HepG2 (cell line): ENCODE measurements at regions not wholly inside any gene's neighbourhood (a gene's known extent, or its start where the extent isn't known, plus 50 kb on each side); places are given as distances from the start of the nearest gene placed in this dataset.

Source experiments
- ATAC-seq: fragments of 200-7000 bp; cut with Tn5 transposase; 3 replicates; pipeline ENCODE4 v1.9.1; 2020; ENCODE audit warnings: mild to moderate bottlenecking, moderate library complexity
- BruUV-seq: library from RNA; stranded (reverse); fragments of 400-500 nt; replicated peaks from 2 replicates; lab custom pipeline; 2021; lab: Mats Ljungman, UMichigan
- CTCF ChIA-PET: fragments of 300-600 bp; formaldehyde crosslinking; extraction: SDS; loops from one replicate; lab custom pipeline; 2021; ENCODE audit warnings: low total read pairs, inconsistent platforms, low intra/inter-chr PET ratio; lab: Yijun Ruan, JAX
- POLR2A ChIA-PET: fragments of 350-600 bp; sonication (Branson Sonifier 250); formaldehyde crosslinking; loops from one replicate; lab custom pipeline; 2020; ENCODE audit warnings: antibody characterized with exemption, inconsistent platforms; lab: Yijun Ruan, JAX
- DNase-seq: peaks from one replicate; pipeline ENCODE4 v3.0.0-alpha.2; 2015; ENCODE audit warnings: low spot score
- FAIRE-seq: peaks from 3 replicates; lab custom pipeline; 2011; peaks lifted over from hg19 to GRCh38; lab: Jason Lieb, UNC
- H2AFZ ChIP-seq: one replicate; pipeline ENCODE4 v1.6.1; 2011; ENCODE audit warnings: low read length, inconsistent platforms
- H3K27ac ChIP-seq: fragments of 300-600 bp; 3 replicates; pipeline ENCODE4 v1.8.0; 2011; ENCODE audit warnings: mixed run types, mild to moderate bottlenecking, mixed read lengths, low read length, inconsistent platforms; ENCODE audit not compliant: insufficient read depth; ENCODE audit errors: extremely low read length
- H3K27me3 ChIP-seq, 2 experiments: fragments of 200-600 bp in 1 of 2; 2 replicates in 1 of 2; 3 replicates in 1 of 2; pipeline versions ENCODE4 v1.6.0 to v1.8.0; 2011; ENCODE audit warnings: low read length in 2 of 2, mild to moderate bottlenecking in 2 of 2, moderate library complexity in 2 of 2, inconsistent platforms in 1 of 2; ENCODE audit not compliant: insufficient read depth in 2 of 2, control insufficient read depth in 1 of 2
- H3K36me3 ChIP-seq, 2 experiments: fragments of 200-600 bp in 1 of 2; replicated peaks in 1 of 2; 2 replicates in 1 of 2; 3 replicates in 1 of 2; pipeline versions ENCODE4 v1.5.1 to v1.8.0; 2011; ENCODE audit warnings: low read length in 2 of 2, inconsistent platforms in 1 of 2; ENCODE audit not compliant: insufficient read depth in 2 of 2, control insufficient read depth in 1 of 2
- H3K4me1 ChIP-seq: 2 replicates; pipeline ENCODE4 v1.5.1; 2012; ENCODE audit warnings: low read length, inconsistent platforms; ENCODE audit not compliant: insufficient read depth
- H3K4me2 ChIP-seq: 2 replicates; pipeline ENCODE4 v1.6.0; 2011; ENCODE audit warnings: low read depth, low read length, inconsistent platforms
- H3K4me3 ChIP-seq, 3 experiments: fragments of 200-600 bp in 1 of 3; sonication (generic), shearing (Covaris generic) in 1 of 3; replicated peaks in 1 of 3; 2 replicates each; pipeline ENCODE4 v1.5.1; 2011 to 2016; ENCODE audit warnings: low read length in 3 of 3, inconsistent platforms in 2 of 3, low read depth in 2 of 3, mild to moderate bottlenecking in 2 of 3, control low read depth in 1 of 3, mixed read lengths in 1 of 3; ENCODE audit not compliant: insufficient read depth in 1 of 3
- H3K79me2 ChIP-seq: one replicate; pipeline ENCODE4 v1.6.1; 2011; ENCODE audit warnings: low read length, inconsistent platforms; ENCODE audit not compliant: insufficient read depth
- H3K9ac ChIP-seq: 2 replicates; pipeline ENCODE4 v1.6.0; 2011; ENCODE audit warnings: mild to moderate bottlenecking, low read depth, low read length, inconsistent platforms; ENCODE audit not compliant: insufficient read depth
- H3K9me3 ChIP-seq: 2 replicates; pipeline ENCODE4 v1.5.1; 2012; ENCODE audit warnings: mild to moderate bottlenecking, low read length
- H4K20me1 ChIP-seq: 2 replicates; pipeline ENCODE4 v1.6.0; 2011; ENCODE audit warnings: inconsistent platforms, mild to moderate bottlenecking, low read length, moderate library complexity; ENCODE audit not compliant: insufficient read depth
- ELF1 ChIP-seq: sonication (generic); formaldehyde crosslinking; IDR thresholded peaks from 2 replicates; pipeline ENCODE4 v1.4.0; 2020; ENCODE audit warnings: missing genetic modification reagents
- HNRNPK ChIP-seq: fragments of 200-400 bp; formaldehyde crosslinking; IDR thresholded peaks from 2 replicates; pipeline ENCODE4 v1.6.1; 2018; ENCODE audit warnings: low read length, low read depth, moderate library complexity, mild to moderate bottlenecking; ENCODE audit not compliant: poor library complexity, severe bottlenecking
- NFRKB ChIP-seq: fragments of 450-650 bp; IDR thresholded peaks from 2 replicates; pipeline ENCODE4 v1.6.1; 2017
- ZFP36L2 ChIP-seq: sonication (generic); formaldehyde crosslinking; IDR thresholded peaks from 2 replicates; pipeline ENCODE4 v1.4.0; 2020; ENCODE audit warnings: missing genetic modification reagents
- ZNF367 ChIP-seq: sonication (generic); formaldehyde crosslinking; IDR thresholded peaks from 2 replicates; pipeline ENCODE4 v1.4.0; 2020; ENCODE audit warnings: missing genetic modification reagents, borderline replicate concordance
- in situ Hi-C: cut with HindIII; loops from 2 replicates; pipeline ENCODE4 v1.10.0; 2017; ENCODE audit warnings: low pct_unique_long_range_greater_than_20kb; ENCODE audit not compliant: extremely low pct_ligation_motif_present
- intact Hi-C: fragments of 100-400 bp; cut with micrococcal nuclease; formaldehyde crosslinking; loops from one replicate; pipeline ENCODE4 v1.10.0; 2022; ENCODE audit not compliant: unreplicated experiment
- TF ChIP-seq, protein P1 (sequence below): sonication (generic); formaldehyde crosslinking; IDR thresholded peaks from 2 replicates; pipeline ENCODE4 v1.4.0; 2020; ENCODE audit warnings: mild to moderate bottlenecking, missing genetic modification reagents
- TF ChIP-seq, protein P2 (sequence below): sonication (generic); formaldehyde crosslinking; IDR thresholded peaks from 2 replicates; pipeline ENCODE4 v1.9.0; 2021; ENCODE audit warnings: missing genetic modification reagents, mild to moderate bottlenecking, borderline replicate concordance
- TF ChIP-seq, protein P3 (sequence below): sonication (generic); formaldehyde crosslinking; IDR thresholded peaks from 2 replicates; pipeline ENCODE4 v1.9.0; 2022; ENCODE audit warnings: low read depth, missing genetic modification reagents
- TF ChIP-seq, protein P4 (sequence below): sonication (generic); formaldehyde crosslinking; conservative IDR thresholded peaks from 2 replicates; pipeline ENCODE4 v1.4.0; 2020; ENCODE audit warnings: missing genetic modification reagents

DNA sequence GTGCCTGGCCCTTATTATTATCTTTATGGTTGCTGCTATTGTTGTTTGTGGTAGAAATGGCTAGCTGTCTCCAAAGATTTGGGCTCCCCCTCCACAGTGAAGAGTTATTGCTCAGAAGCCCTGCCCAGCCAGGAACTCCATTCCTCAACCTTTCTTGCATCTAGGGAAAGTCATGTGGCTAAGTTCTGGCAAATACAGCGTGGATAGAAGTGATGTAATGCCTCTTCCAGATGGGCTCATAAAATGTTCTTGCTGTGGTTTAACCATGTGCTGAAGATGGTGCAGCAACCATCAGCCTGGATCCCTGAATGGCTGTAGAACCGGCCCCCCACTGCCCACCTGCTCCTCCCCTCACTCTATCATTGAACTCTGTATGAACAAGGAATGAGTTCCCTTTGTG, 203.5 kb upstream of the E2F8 start (continued):
- TF ChIP-seq, protein P1, sequence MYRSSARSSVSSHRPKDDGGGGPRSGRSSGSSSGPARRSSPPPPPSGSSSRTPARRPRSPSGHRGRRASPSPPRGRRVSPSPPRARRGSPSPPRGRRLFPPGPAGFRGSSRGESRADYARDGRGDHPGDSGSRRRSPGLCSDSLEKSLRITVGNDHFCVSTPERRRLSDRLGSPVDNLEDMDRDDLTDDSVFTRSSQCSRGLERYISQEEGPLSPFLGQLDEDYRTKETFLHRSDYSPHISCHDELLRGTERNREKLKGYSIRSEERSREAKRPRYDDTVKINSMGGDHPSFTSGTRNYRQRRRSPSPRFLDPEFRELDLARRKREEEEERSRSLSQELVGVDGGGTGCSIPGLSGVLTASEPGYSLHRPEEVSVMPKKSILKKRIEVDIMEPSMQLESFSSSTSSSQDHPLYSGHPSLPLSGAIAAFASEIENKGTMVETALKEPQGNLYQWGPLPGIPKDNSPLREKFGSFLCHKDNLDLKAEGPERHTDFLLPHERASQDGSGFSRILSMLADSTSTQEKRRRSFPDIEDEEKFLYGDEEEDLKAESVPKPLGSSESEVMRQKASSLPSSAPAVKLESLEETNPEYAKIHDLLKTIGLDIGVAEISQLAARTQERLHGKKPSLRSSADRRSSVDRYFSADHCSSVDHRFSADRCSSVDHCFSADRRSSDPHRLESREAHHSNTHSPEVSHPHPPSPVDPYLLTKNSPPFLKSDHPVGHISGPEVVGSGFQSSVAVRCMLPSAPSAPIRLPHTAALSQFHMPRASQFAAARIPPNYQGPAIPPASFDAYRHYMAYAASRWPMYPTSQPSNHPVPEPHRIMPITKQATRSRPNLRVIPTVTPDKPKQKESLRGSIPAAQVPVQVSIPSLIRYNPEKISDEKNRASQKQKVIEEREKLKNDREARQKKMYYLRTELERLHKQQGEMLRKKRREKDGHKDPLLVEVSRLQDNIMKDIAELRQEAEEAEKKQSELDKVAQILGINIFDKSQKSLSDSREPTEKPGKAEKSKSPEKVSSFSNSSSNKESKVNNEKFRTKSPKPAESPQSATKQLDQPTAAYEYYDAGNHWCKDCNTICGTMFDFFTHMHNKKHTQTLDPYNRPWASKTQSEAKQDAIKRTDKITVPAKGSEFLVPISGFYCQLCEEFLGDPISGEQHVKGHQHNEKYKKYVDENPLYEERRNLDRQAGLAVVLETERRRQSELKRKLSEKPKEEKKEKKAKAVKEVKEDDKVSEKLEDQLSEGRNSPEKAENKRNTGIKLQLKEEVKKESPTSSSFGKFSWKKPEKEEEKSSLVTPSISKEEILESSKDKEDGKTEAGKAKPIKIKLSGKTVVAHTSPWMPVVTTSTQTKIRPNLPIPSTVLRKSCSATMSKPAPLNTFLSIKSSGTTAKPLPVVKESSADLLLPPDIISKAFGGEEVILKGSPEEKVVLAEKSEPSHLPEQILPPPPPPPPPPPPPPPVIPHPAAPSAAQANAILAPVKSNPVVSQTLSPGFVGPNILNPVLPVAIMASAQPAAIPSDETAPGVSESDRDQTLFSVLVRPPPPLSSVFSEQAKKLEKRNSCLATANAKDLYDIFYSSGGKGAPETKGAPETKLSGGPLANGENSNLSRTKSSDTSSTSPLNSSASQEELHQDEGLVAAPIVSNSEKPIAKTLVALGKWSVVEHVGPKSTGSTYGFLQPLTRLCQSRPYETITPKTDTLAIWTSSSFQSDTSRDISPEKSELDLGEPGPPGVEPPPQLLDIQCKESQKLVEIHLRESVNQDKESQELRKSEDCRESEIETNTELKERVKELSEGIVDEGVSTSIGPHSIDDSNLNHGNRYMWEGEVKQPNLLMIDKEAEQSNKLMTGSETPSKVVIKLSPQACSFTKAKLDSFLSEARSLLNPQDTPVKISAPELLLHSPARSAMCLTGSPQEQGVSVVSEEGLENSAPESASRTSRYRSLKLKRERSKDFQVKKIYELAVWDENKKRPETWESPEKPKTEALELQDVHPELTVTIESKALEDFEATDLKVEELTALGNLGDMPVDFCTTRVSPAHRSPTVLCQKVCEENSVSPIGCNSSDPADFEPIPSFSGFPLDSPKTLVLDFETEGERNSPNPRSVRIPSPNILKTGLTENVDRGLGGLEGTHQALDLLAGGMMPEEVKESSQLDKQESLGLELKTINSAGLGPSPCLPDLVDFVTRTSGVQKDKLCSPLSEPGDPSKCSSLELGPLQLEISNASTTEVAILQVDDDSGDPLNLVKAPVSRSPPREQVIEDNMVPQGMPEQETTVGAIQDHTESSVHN (CRISPR knock-in tag), result no peak

DNA sequence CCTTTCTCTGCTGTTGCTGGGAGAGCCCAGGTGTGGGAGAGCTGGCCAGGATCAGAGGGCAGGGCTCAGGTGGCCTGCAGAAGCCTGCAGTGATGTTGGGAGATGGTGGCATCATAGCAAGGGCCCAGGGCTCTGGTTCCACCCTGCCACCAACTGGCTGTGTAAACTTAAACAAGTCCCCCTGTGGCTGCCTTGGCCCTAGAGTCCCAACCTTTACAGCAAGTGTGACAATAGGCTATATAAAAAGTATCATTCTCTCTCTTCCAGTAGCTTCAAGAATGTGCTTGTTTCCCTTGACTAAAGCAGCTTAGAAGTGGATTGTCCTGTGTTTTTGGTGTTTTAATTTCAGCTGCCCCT, 201.8 kb upstream of the E2F8 start:
- FAIRE-seq, result no peak
- Histone ChIP-seq H3K36me3 (no peaks in the 10 kb centered on the region), H3K4me1 (no peaks in the 10 kb centered on the region), H2AFZ (no peak overlapping the region), H3K4me2 (no peak overlapping the region), H3K79me2 (no peaks in the 10 kb centered on the region), H3K4me3 (no peak overlapping the region), H4K20me1 (no peaks in the 10 kb centered on the region), H3K27ac (no peak overlapping the region), H3K9me3 (no peaks in the 10 kb centered on the region), H3K27me3 (no peaks in the 10 kb centered on the region), H3K9ac (no peak overlapping the region)
- no TSS peak for BruUV-seq
- in situ Hi-C loops, result no loop called here
- ChIA-PET CTCF (no interaction called here), POLR2A (no interaction called here)
- DNase-seq, result no peak
- ATAC-seq, result no peak
- intact Hi-C loops, result no loop called here
- TF ChIP-seq NFRKB (no peak), ZNF367 (no peak), HNRNPK (no peak), ZFP36L2 (CRISPR knock-in tag) (no peak), ELF1 (CRISPR knock-in tag) (no peak)
- TF ChIP-seq, protein P2, sequence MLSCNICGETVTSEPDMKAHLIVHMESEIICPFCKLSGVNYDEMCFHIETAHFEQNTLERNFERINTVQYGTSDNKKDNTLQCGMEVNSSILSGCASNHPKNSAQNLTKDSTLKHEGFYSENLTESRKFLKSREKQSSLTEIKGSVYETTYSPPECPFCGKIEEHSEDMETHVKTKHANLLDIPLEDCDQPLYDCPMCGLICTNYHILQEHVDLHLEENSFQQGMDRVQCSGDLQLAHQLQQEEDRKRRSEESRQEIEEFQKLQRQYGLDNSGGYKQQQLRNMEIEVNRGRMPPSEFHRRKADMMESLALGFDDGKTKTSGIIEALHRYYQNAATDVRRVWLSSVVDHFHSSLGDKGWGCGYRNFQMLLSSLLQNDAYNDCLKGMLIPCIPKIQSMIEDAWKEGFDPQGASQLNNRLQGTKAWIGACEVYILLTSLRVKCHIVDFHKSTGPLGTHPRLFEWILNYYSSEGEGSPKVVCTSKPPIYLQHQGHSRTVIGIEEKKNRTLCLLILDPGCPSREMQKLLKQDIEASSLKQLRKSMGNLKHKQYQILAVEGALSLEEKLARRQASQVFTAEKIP (CRISPR knock-in tag), result no peak
- TF ChIP-seq, protein P3, sequence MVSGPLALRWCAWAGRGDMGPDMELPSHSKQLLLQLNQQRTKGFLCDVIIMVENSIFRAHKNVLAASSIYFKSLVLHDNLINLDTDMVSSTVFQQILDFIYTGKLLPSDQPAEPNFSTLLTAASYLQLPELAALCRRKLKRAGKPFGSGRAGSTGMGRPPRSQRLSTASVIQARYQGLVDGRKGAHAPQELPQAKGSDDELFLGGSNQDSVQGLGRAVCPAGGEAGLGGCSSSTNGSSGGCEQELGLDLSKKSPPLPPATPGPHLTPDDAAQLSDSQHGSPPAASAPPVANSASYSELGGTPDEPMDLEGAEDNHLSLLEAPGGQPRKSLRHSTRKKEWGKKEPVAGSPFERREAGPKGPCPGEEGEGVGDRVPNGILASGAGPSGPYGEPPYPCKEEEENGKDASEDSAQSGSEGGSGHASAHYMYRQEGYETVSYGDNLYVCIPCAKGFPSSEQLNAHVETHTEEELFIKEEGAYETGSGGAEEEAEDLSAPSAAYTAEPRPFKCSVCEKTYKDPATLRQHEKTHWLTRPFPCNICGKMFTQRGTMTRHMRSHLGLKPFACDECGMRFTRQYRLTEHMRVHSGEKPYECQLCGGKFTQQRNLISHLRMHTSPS (CRISPR knock-in tag), result no peak
- TF ChIP-seq, protein P4, sequence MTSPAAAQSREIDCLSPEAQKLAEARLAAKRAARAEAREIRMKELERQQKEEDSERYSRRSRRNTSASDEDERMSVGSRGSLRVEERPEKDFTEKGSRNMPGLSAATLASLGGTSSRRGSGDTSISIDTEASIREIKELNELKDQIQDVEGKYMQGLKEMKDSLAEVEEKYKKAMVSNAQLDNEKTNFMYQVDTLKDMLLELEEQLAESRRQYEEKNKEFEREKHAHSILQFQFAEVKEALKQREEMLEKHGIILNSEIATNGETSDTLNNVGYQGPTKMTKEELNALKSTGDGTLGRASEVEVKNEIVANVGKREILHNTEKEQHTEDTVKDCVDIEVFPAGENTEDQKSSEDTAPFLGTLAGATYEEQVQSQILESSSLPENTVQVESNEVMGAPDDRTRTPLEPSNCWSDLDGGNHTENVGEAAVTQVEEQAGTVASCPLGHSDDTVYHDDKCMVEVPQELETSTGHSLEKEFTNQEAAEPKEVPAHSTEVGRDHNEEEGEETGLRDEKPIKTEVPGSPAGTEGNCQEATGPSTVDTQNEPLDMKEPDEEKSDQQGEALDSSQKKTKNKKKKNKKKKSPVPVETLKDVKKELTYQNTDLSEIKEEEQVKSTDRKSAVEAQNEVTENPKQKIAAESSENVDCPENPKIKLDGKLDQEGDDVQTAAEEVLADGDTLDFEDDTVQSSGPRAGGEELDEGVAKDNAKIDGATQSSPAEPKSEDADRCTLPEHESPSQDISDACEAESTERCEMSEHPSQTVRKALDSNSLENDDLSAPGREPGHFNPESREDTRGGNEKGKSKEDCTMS (CRISPR knock-in tag), result no peak
